ENCODE measurements at regions not wholly inside any gene's neighbourhood (a gene's known extent, or its start where the extent isn't known, plus 50 kb on each side); places are given as distances from the start of the nearest gene placed in this dataset.

DNA sequence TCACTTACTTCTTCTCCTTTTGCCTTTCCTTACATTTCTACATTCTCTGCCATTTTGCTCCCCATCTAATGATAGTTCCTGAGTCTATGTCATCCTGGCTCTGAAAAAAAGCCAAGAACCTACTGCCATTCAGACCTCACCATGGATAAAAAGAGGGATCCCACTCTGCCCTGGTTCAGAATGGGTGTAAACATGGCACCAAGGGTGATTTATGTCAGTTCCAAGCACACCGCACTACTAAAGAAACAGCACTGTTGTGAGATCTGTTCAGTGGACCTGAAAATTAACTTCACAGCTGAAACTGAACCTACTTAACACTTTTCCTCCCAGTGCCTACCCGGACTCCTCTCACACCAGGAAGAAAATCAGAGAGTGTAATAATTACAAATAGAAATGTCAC is 72.3 kb upstream of the NTPCR start:
- TF ChIP-seq, protein P1, sequence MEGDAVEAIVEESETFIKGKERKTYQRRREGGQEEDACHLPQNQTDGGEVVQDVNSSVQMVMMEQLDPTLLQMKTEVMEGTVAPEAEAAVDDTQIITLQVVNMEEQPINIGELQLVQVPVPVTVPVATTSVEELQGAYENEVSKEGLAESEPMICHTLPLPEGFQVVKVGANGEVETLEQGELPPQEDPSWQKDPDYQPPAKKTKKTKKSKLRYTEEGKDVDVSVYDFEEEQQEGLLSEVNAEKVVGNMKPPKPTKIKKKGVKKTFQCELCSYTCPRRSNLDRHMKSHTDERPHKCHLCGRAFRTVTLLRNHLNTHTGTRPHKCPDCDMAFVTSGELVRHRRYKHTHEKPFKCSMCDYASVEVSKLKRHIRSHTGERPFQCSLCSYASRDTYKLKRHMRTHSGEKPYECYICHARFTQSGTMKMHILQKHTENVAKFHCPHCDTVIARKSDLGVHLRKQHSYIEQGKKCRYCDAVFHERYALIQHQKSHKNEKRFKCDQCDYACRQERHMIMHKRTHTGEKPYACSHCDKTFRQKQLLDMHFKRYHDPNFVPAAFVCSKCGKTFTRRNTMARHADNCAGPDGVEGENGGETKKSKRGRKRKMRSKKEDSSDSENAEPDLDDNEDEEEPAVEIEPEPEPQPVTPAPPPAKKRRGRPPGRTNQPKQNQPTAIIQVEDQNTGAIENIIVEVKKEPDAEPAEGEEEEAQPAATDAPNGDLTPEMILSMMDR (IDR thresholded peaks at IDR 0.05), result no peak
- no peak for TF ChIP-seq POLR2AphosphoS5 (IDR thresholded peaks at IDR 0.05)
- no peak for TF ChIP-seq EP300 (IDR thresholded peaks at IDR 0.05)
- TF ChIP-seq POLR2A (IDR thresholded peaks at IDR 0.05; ENCODE audit: low read depth), result no peak
